ENCODE measurements at regions not wholly inside any gene's neighbourhood (a gene's known extent, or its start where the extent isn't known, plus 50 kb on each side); places are given as distances from the start of the nearest gene placed in this dataset.

DNA sequence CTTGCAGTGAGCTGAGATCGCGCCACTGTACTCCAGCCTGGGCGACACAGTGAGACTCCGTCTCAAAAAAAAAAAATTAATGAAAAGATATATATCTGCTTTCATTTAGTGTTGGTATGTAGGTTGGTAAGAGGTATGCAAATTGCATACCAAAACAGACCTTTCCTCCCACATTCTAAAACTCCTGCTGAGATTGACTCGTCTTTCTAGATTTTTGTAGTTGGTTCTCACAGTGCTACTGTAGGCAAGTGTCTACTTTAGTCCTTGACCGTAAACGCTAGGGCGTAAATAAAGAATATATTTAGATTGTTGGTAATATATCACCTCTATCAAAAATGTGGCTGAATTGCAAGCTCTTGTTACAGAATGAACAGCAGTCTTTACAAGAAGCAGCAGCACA, 445.9 kb downstream of the CHSY3 start:
- TF ChIP-seq CTCF (IDR thresholded peaks at IDR 0.05; ENCODE audit: low read depth, low read length) (no peak), MYC (IDR thresholded peaks at IDR 0.05; ENCODE audit: low read depth, low read length) (no peak), POLR2A (IDR thresholded peaks at IDR 0.05; ENCODE audit: extremely low read depth, insufficient read length) (no peak)
- TF ChIP-seq, protein P1, sequence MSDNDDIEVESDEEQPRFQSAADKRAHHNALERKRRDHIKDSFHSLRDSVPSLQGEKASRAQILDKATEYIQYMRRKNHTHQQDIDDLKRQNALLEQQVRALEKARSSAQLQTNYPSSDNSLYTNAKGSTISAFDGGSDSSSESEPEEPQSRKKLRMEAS (IDR thresholded peaks at IDR 0.05; ENCODE audit: low read depth, low read length): no peak
